NCI-H2196 (cell line): ENCODE measurements at regions not wholly inside any gene's neighbourhood (a gene's known extent, or its start where the extent isn't known, plus 50 kb on each side); places are given as distances from the start of the nearest gene placed in this dataset.

Experiments
- DNase-seq: peaks from one replicate; lab custom pipeline; 2025; ENCODE audit not compliant: unreplicated experiment; lab: John Stamatoyannopoulos, UW

DNA sequence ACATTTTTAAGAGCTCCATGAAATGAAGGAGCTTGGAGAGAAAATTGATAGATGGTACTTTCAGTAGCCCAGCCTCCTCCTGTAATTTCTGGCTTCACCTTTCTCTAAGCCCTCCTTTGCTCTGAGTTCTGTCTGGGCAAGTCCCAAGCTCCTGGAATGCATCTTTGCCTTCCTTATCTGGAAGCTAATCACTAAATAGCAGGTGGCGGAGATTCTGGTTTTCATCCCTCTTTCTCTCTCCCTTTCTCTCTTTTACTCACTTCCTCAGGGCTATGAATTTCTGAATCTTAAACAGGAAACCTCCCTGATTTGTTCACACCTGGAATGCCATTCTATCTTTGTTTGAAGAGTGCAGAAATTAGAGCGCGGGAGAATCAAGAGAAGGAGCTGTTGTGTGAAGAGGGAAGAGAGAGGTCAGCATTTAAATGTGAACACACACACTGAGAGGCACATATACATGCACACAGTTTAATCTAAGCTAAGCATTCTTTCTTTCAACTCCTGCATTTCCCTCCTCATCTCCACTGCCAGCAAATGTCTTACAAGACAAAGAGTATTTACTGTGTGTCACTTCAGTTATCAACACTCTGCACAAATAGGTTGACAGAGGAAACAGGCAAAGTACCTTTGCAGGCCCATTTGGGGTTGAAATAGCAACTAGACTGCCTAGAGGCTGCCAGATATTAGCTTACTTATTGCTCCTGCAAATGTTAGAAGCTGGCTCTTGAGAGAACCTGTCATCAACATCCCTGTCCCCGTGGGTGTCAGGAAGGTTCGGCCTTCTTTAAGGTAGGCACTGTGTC lies 199.4 kb upstream of the CAMK1G start:
- no peak for DNase-seq

DNA sequence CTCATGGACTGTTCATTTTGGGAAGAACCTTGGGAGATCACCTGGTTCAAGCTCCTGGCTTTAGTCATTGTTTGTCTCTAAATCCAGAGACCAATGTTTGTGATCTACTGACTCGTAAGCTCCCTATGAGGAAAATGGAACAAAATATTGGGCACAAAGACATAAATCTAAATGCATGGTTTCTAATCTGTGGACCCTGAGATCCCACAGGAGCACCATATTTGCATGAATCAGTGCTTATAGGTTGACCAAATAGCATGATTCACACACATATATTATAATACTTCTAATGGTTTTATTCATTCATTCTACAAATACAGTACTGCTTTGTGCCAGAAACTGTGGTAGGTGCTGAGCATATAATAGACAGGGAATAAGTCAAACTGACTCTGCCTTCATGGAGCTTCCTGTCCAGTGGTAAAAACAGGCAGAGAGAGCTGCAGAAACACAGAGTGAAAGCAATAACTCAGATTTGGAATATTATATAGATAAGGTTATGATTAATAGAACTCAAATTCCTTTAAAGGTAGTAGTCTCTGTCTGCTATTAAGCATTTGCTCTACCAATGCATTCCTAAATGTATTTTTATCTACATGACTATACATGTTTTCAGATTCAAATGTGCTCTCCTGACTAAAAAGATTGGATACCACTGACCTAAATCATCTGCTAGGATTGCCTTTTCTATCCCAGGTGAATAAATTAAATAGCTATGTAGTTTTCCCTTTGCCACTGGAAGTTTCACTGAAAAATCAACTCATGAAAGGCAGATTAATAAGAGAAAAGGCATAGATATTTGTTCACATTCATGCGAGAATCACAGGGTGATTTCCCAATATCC lies 198.6 kb upstream of the CAMK1G start:
- DNase-seq: no peak

DNA sequence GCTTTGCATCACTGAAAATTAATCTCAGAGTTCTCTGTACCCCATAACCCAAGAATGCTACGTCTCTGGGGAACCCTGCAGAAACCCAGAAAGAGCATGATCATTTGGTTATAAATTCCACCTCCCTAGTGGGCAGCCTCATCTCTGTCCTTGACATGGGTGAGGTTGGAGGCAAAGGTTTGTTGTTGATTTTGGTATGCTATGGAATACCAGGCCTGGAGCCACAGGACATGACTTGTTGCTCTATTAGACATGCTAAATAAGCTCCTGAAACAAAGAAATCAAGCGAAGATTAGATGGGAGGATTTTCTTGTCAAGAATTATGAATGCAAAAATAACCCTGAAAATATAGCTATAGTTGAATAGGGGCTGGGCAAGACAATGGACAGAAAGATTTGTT lies 197.4 kb upstream of the CAMK1G start:
- no peak for DNase-seq

DNA sequence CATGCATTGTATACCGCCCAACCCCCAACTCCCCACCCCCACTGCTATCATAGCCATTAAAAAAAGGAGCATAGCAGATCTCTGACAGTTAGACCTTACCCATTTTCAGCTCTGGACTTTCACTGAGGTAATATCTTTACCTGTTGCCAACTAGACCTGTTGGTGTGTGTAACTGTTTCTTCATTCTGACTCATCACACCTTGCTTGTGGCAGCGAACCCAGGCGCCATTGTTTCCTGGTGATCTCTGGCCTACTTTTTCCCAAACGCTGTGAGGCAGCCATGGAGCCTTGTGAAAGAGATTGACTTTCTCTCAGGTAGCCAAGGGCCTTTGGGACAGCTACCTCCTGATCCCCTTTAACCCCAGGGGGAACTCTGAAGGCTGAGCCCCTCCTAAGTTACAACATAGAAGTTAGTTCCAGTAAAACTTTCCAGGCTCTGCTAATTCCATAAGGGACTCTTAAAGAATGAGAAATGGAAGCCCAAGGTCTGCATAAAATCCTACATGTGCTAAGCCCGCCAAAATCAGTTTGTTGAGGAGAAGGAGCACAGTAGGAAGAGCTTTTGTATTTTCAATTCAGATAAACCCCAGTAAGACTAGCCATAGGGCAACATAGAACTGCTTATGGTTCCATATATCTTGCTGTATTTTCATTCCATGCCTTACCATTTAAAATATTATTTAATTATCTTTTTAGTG lies 196.1 kb upstream of the CAMK1G start:
- DNase-seq: no peak

DNA sequence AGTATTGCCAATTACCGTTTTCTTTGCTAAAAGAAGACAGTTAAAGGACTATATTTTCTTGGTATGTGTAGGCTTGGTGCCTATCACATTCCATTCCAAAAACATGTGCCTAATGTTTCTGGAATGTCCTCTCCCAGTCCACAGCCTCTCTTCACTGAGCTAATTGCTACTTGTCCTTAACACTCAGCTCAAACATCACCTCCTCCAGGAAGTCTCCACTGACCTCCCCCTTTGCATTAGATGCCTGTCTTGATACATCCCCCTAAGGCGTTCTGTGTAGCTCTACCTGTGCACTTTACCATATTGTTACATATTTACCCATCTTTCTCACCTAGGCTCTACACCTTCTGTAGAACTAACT lies 195.6 kb upstream of the CAMK1G start:
- DNase-seq: no peak

DNA sequence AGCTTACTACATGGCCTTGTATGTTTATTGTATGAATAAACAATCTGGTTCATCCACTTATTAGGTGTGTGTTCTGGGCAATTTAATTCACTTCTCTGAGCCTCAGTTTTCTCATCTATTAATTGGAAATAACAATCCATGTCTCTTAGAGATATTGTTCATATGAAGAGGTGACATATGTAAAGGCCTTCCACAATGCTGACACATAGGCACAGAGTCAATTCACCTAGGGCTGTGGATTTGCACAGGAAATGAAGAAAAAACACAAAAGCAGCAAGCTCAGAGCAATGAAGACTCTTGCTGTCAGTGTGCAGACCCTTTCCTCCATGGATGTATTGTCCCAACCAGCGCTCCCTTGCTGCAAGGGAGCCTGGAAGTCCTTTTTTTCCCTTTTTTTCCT lies 195.2 kb upstream of the CAMK1G start:
- no peak for DNase-seq

DNA sequence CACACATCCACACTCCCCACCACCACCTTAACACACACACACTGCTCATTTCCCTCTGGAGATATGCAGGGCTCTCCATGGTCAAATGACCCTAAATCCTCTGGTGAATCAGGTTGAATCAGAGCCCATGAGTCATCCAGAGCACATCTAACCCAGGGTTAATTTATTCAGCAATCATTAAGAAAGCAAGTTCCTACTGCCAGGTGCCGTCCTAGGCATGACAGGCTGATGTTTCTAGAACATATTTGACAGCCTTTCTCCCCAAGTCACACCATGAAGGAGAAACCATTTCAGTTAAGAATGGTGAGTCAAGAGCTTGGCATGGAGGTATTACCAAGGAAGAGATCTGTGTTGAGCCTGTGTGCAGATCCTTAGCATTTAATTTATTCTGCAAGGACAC lies 194.3 kb upstream of the CAMK1G start:
- no peak for DNase-seq

DNA sequence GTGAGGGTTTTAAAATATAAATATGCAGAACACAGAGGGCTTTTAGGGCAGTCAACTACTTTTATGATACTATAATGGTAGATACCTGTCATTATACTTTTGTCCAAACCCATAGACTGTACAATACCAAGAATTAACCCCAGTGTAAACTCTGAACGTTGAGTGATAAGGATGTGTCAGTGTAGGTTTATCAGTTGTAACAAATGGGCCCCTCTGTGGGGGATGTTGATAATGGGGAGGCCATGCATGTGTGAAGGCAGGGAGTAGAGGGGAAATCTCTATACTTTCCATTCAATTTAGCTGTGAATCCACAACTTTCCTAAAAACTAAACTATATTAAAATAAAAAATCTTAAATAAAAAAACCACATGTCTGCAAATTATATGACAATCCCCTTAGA lies 193.5 kb upstream of the CAMK1G start:
- DNase-seq: no peak

DNA sequence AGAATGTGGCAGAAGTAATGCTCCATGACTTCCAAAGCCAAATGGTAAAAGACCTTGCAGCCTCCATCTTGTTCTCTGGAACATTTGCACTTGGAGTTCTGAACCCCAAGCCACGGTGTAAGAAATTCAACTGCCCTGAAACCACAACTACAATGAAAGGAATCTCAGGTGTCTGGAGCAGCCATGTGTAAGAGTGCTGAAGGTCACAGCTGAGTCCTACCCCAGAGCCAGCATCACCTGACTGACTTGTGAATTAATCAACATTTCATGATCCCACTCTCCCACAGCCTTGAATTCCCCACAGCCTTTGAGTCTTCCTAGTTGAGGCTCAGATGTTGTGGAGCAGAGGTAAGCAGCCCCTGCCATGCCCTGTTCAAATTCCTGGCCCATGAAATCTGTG lies 192.8 kb upstream of the CAMK1G start:
- DNase-seq: no peak

DNA sequence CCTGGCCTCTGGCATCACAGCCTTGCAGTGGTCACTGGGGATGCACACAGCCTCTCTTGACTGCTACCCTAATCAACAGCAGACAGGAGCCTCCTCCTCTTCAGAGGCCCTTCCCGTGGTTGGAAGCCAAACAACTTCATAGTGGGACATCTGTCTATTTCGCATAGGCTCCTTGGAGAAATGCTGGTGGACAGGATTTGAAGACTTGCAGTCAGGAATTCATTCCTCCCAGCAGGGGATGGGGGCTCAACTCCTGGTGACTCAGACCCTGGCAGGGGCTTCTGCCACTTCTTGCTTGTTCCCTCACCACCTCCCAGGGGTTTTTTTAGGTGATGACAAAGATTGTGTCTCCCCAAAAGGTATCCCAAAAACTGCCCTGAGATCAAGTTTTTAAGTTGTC lies 191.7 kb upstream of the CAMK1G start:
- no peak for DNase-seq

DNA sequence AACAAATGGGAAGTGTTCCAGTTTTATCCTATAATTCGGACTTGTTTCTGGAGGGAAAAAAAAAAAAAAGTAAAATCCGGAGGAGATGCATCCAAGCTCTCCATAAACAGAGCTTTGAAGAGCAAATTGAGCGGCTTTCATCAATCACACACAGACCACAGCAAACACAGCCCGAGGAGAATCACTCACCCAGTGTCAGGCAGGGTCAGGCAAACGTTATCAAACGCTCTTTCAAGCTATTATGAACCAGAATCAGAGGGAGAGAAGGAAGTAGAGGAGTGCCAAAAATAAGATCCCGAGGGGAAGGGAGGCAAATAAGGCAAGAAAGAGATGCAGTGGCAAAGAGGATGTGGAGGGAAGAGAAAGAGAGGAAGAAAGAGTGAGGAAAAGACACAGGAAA lies 188.3 kb upstream of the CAMK1G start:
- no peak for DNase-seq

DNA sequence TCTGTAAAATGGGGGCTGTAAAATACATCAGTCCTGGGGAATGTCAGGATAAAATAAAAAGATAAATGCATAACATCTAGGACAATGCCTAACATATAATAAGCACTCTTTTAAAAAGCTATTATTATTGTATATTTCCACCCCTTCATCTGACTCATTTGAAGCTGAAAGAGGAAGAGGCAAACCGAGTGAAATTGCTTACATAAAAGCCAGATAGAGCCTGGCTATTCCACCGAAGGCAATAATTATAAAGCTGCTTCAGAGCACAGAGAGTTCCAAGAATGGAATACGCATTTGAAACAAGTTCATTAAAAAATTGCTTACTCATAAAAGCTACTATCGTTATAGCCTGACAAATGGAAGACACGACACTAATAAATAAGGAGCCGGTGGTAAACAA lies 186.1 kb upstream of the CAMK1G start:
- DNase-seq: no peak

DNA sequence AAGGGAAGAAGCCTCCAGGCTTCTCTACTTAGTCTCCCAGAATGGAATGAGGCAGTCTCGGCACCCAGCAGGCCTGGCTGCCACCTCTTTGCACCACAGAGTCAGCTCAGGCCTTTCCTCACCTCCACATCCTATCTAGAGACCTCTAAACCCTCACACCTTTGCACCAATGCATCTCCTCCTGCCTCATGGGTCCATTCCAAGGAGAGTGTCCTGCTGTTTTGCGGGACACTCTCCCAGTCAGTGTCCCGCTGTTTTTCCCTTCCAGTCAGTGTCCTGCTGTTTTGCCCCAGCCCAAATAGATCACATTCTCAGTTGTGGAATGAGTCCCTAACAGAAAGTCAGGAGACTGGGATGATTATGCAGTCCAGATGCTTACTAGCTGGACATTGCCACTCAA lies 185.6 kb upstream of the CAMK1G start:
- DNase-seq: no peak

DNA sequence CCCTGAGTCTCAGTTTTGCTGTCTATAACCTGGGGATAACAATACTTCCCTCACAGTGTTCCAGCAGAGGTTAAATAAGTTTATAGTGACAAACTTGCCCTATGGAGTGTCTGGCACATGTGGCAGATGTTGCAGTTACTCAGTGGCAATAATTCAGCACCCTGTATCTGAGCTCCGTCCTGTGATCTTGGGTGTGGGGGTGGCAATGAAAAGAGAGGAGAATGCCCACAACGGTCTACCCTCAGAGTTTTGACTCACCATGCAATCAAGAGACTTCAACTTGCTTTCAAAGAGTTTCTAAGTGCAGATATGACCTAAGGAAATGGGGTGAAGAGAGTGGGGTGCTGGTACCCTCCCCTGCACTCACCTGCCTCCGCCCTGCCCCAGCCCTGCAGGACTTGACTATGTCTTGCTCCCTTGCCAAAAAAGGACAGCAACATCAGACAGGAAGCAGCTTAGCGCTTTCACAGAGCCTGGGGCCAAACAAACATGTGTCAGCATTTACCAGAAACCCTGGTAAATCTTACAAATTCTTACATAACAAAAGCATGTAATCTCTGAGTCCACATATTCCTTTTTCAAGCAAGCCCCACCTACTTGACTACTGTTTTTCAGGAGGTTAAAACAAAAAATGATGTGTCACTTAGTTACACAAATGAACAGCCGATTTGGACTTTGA lies 185.1 kb upstream of the CAMK1G start:
- DNase-seq: no peak

DNA sequence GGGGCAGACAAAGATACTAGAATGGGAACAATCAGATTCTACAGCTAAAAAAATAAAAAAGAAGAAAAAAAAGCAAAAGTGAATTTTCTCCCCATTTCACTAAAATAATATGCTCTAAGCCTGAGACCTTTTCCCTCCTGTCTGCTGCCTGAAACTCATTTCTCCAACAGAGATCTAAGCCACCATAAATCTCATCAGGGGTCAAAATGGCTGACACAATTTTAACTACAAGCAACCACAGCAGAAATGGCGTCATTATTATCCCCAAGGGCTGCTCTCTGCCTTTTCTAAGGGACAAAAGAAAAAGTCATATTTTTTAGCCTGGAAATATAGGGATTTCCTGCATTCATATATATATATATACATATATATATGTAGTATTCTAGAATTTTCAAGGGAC lies 183.7 kb upstream of the CAMK1G start:
- DNase-seq: no peak

DNA sequence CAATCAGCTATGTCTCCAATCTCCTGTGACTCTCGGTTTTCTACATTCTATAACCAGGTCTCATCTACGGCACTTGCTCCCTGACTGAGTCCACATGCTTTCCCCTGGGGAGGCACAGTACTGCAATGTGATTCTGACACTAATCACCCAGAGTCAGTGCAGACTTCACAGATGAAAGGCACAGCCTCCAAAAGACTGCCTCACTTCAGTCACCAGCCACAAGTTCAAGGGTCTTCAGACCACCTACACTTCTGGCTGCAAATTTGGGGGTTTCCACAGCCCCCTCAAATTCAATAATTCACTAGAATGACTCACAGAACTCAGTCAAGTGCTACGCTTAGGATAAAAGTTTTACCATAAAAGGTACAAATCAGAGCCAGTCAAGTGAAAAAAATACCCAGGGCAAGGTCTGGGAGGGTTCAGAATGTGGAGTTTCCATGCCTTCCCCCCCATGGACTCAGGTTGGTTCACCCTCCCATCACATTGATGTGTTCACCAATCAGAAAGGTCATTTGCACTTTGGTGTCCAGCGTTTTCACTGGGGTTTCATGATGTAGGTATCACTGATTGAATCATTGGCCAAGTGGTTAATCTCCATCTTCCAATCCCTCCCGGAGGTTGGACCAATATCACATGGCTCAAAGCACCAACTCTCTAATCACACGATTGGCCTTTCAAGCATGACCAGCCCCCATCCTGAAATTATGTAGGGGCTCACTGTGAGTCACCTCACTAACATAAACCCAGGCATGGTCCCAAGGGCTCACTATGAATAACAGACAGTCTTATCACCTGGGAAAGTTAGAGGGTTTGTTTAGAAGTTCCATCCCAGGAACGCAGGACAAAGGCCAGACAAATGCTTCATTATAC lies 182.9 kb upstream of the CAMK1G start:
- no peak for DNase-seq

DNA sequence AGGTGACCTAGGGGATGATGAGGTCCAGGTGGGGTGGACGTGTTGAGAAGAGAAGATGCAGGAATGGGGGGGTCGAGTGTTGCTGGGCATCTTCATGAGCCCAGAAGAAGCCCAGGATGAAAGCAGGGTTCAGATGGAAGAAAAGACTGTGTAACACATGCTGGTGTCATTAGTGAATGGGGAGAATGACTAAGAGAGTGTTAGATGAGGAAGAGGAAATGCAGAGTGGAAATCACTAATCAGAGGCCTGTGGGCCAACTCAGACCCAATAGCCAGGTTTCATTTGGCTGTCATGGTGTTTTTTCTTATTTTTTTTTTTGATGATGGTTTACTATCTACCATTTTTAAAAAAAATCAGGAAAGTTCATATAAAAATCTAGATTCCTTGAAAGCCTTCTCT lies 180.8 kb upstream of the CAMK1G start:
- DNase-seq: no peak

DNA sequence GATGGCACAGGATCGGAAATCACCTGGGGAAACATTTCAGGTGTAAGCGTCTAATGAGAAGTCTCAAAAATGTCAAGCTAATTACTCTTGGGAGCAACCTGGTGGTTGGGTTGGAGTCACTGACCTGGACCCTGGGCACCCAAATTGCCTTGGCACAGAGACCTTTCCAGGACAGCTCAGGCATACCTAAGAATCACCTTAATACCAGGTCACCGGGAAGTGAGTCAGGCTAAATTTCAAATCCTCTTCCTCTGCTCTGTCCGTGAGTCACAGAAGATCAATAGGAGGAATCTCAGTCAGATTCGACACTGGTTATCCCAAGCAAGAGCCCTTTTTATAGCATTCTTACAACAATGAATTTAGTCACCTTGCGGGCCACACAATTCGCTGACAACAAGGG lies 179.6 kb upstream of the CAMK1G start:
- no peak for DNase-seq

DNA sequence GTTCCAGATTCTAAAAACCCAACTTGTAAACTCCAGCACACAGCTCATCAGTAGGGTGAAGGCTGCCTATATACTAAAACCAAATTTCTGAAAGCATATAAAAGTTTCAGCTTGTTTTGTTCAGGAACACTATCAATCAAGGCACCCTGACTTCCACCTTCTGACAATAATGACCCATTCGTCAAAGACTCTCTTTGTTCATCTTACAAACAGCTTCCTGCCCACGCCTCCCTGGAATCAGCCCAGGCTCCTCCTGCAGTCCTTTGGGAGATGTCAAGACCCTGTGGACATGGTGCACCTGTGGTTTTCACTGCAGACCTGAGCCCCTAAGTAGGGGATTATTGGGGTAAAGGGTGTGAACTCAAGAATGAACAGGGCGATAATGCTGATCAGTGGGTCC lies 178.9 kb upstream of the CAMK1G start:
- DNase-seq: no peak

DNA sequence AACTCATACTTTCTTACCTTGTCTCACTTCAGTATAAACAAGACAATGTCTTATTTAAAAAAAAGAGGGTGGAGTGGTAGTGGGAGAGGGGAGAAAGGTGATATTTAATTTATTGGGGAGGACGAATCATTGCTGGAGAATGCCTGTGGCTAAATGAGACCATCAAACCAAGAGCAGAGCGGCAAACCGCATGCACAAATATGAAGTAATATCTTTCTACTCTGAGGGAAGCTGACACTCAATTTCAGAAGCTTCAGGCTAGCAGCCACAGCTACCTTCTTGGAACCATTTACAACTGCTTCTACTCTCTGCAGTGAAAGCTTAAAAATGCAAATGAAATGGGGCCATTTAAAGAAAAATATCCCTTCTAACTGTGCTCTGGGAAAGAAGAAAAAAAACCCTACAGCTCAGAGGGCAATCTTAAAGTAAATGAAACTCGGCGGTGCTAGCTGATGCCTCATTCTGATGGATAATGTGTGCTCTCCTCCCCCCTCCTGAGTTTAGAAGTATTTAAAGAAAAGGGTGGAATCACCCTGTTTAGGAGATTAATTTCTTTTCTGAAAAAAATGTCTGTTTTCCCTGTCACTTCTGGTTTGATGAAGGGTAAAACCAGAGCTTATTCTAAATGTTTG lies 178.2 kb upstream of the CAMK1G start:
- DNase-seq: no peak
